NCI-H69 (cell line): ENCODE measurements at regions not wholly inside any gene's neighbourhood (a gene's known extent, or its start where the extent isn't known, plus 50 kb on each side); places are given as distances from the start of the nearest gene placed in this dataset.

Experiments
- DNase-seq: peaks from one replicate; lab custom pipeline; 2025; lab: John Stamatoyannopoulos, UW

GRCh38 chr15:93880358-93880757 lies 351.0 kb upstream of the MCTP2 start:
- DNase-seq, result no peak

- DNase-seq, result no peak
These were observed 360.8 kb upstream of the MCTP2 start for GRCh38 chr15:93870583-93870982.

- no peak for DNase-seq
These were observed 364.4 kb upstream of the MCTP2 start for GRCh38 chr15:93866948-93867347.

GRCh38 chr15:93866476-93866875 lies 364.9 kb upstream of the MCTP2 start:
- no peak for DNase-seq

GRCh38 chr15:93865586-93865985 lies 365.8 kb upstream of the MCTP2 start:
- DNase-seq, result peak; percentile 12

GRCh38 chr15:93862791-93863190 lies 368.6 kb upstream of the MCTP2 start:
- no peak for DNase-seq

- no peak for DNase-seq
These were observed 369.2 kb upstream of the MCTP2 start for GRCh38 chr15:93861956-93862741.

GRCh38 chr15:93861413-93861812 lies 369.9 kb upstream of the MCTP2 start:
- no peak for DNase-seq

- no peak for DNase-seq
These were observed 370.7 kb upstream of the MCTP2 start for GRCh38 chr15:93860701-93861100.

GRCh38 chr15:93859176-93859575 lies 372.2 kb upstream of the MCTP2 start:
- DNase-seq, result no peak

- DNase-seq, result no peak
These were observed 376.1 kb upstream of the MCTP2 start for GRCh38 chr15:93855181-93855826.

- no peak for DNase-seq
These were observed 377.3 kb upstream of the MCTP2 start for GRCh38 chr15:93854088-93854487.

- DNase-seq, result no peak
These were observed 378.6 kb upstream of the MCTP2 start for GRCh38 chr15:93852761-93853160.

- no peak for DNase-seq
These were observed 382.9 kb upstream of the MCTP2 start for GRCh38 chr15:93848490-93848889.

GRCh38 chr15:93848076-93848475 lies 383.3 kb upstream of the MCTP2 start:
- DNase-seq, result no peak

- DNase-seq, result no peak
These were observed 385.2 kb upstream of the MCTP2 start for GRCh38 chr15:93846148-93846547.

GRCh38 chr15:93837450-93837849 lies 393.9 kb upstream of the MCTP2 start:
- DNase-seq, result no peak

GRCh38 chr15:93835344-93835743 lies 396.0 kb upstream of the MCTP2 start:
- no peak for DNase-seq

- no peak for DNase-seq
These were observed 399.7 kb upstream of the MCTP2 start for GRCh38 chr15:93831641-93832040.

GRCh38 chr15:93830221-93831080 lies 400.9 kb upstream of the MCTP2 start:
- peak; percentile 65 for DNase-seq

GRCh38 chr15:93829115-93829870 lies 402.1 kb upstream of the MCTP2 start:
- DNase-seq, result peak; percentile 21

GRCh38 chr15:93826790-93827189 lies 404.6 kb upstream of the MCTP2 start:
- no peak for DNase-seq
